ENCODE measurements at regions not wholly inside any gene's neighbourhood (a gene's known extent, or its start where the extent isn't known, plus 50 kb on each side); places are given as distances from the start of the nearest gene placed in this dataset.

- no peak for TF ChIP-seq CTCF (IDR thresholded peaks at IDR 0.05; ENCODE audit: insufficient read depth, low read depth, low read length)
- DNase-seq (ENCODE audit: low read depth) = no peak
- POLR2A ChIA-PET = no interaction called here
- Histone ChIP-seq H3K36me3 (ENCODE audit: control insufficient read depth, insufficient read depth, low read length) (no peaks in the 10 kb centered on the region), H3K4me3 (ENCODE audit: low read depth, low read length) (no peak overlapping the region), H3K27me3 (ENCODE audit: control insufficient read depth, insufficient read depth, low read length) (no peaks in the 10 kb centered on the region)
- CTCF ChIA-PET = no interaction called here
These were observed 174.4 kb upstream of the NT5E start for GRCh38 chr6:85275338-85275985.

GRCh38 chr6:85273870-85274269 lies 176.0 kb upstream of the NT5E start:
- POLR2A ChIA-PET = no interaction called here
- CTCF ChIA-PET = no interaction called here
- Histone ChIP-seq H3K4me3 (ENCODE audit: low read depth, low read length) (no peak overlapping the region), H3K27me3 (ENCODE audit: control insufficient read depth, insufficient read depth, low read length) (no peaks in the 10 kb centered on the region), H3K36me3 (ENCODE audit: control insufficient read depth, insufficient read depth, low read length) (no peaks in the 10 kb centered on the region)
- no peak for TF ChIP-seq CTCF (IDR thresholded peaks at IDR 0.05; ENCODE audit: insufficient read depth, low read depth, low read length)
- no peak for DNase-seq (ENCODE audit: low read depth)

- DNase-seq (ENCODE audit: low read depth) = no peak
- ChIA-PET POLR2A (no interaction called here), CTCF (no interaction called here)
- Histone ChIP-seq H3K4me3 (ENCODE audit: low read depth, low read length) (no peak overlapping the region), H3K27me3 (ENCODE audit: control insufficient read depth, insufficient read depth, low read length) (no peaks in the 10 kb centered on the region), H3K36me3 (ENCODE audit: control insufficient read depth, insufficient read depth, low read length) (no peaks in the 10 kb centered on the region)
- no peak for TF ChIP-seq CTCF (IDR thresholded peaks at IDR 0.05; ENCODE audit: insufficient read depth, low read depth, low read length)
These were observed 176.8 kb upstream of the NT5E start for GRCh38 chr6:85273046-85273445.

- DNase-seq (ENCODE audit: low read depth) = no peak
- Histone ChIP-seq H3K36me3 (ENCODE audit: control insufficient read depth, insufficient read depth, low read length) (no peaks in the 10 kb centered on the region), H3K27me3 (ENCODE audit: control insufficient read depth, insufficient read depth, low read length) (no peaks in the 10 kb centered on the region), H3K4me3 (ENCODE audit: low read depth, low read length) (no peak overlapping the region)
- POLR2A ChIA-PET = no interaction called here
- no peak for TF ChIP-seq CTCF (IDR thresholded peaks at IDR 0.05; ENCODE audit: insufficient read depth, low read depth, low read length)
- CTCF ChIA-PET = no interaction called here
These were observed 177.3 kb upstream of the NT5E start for GRCh38 chr6:85272592-85272991.

- H3K4me3 ChIP-seq (ENCODE audit: low read depth, low read length) = no peak overlapping the region
- H3K27me3 ChIP-seq (ENCODE audit: control insufficient read depth, insufficient read depth, low read length) = no peaks in the 10 kb centered on the region
- no peak for TF ChIP-seq CTCF (IDR thresholded peaks at IDR 0.05; ENCODE audit: insufficient read depth, low read depth, low read length)
- DNase-seq (ENCODE audit: low read depth) = no peak
- ChIA-PET POLR2A (no interaction called here), CTCF (no interaction called here)
- H3K36me3 ChIP-seq (ENCODE audit: control insufficient read depth, insufficient read depth, low read length) = no peaks in the 10 kb centered on the region
These were observed 187.3 kb upstream of the NT5E start for GRCh38 chr6:85262621-85263020.

Measured in BJ (cell line).